ENCODE measurements at regions not wholly inside any gene's neighbourhood (a gene's known extent, or its start where the extent isn't known, plus 50 kb on each side); places are given as distances from the start of the nearest gene placed in this dataset.

- peaks cover 27% of the 10 kb centered on the region for H3K4me1 ChIP-seq (ENCODE audit: control insufficient read depth, insufficient read depth, low read length, unreplicated experiment)
- H3K27ac ChIP-seq (ENCODE audit: low read depth, low read length) = peak overlapping the region; percentile 41
- H2AFZ ChIP-seq (ENCODE audit: low read length, unreplicated experiment) = peak overlapping the region; percentile 45
- no peak overlapping the region for H3K4me3 ChIP-seq (ENCODE audit: low read depth, low read length)
- no peaks in the 10 kb centered on the region for H3K36me3 ChIP-seq (ENCODE audit: insufficient read depth, low read length)
- no peaks in the 10 kb centered on the region for H3K27me3 ChIP-seq (ENCODE audit: insufficient read depth, low read length)
- no peaks in the 10 kb centered on the region for H3K79me2 ChIP-seq (ENCODE audit: control insufficient read depth, insufficient read depth, low read length, unreplicated experiment)
Measured at GRCh38 chr5:143886651-143887638, 75.0 kb downstream of the HMHB1 start.

- Histone ChIP-seq H2AFZ (ENCODE audit: low read length, unreplicated experiment) (peak overlapping the region; percentile 81), H3K36me3 (ENCODE audit: insufficient read depth, low read length) (no peaks in the 10 kb centered on the region), H3K4me1 (ENCODE audit: control insufficient read depth, insufficient read depth, low read length, unreplicated experiment) (peaks cover 27% of the 10 kb centered on the region), H3K27ac (ENCODE audit: low read depth, low read length) (peak overlapping the region; percentile 41), H3K27me3 (ENCODE audit: insufficient read depth, low read length) (no peaks in the 10 kb centered on the region), H3K79me2 (ENCODE audit: control insufficient read depth, insufficient read depth, low read length, unreplicated experiment) (no peaks in the 10 kb centered on the region), H3K4me3 (ENCODE audit: low read depth, low read length) (no peak overlapping the region)
Measured at GRCh38 chr5:143887903-143888665, 76.1 kb downstream of the HMHB1 start.

GRCh38 chr5:143888912-143889311, 77.0 kb downstream of the HMHB1 start:
- no peaks in the 10 kb centered on the region for H3K79me2 ChIP-seq (ENCODE audit: control insufficient read depth, insufficient read depth, low read length, unreplicated experiment)
- no peaks in the 10 kb centered on the region for H3K36me3 ChIP-seq (ENCODE audit: insufficient read depth, low read length)
- H3K27me3 ChIP-seq (ENCODE audit: insufficient read depth, low read length) = no peaks in the 10 kb centered on the region
- no peak overlapping the region for H3K4me3 ChIP-seq (ENCODE audit: low read depth, low read length)
- peak overlapping the region; percentile 81 for H2AFZ ChIP-seq (ENCODE audit: low read length, unreplicated experiment)
- H3K4me1 ChIP-seq (ENCODE audit: control insufficient read depth, insufficient read depth, low read length, unreplicated experiment) = peaks cover 27% of the 10 kb centered on the region
- no peak overlapping the region for H3K27ac ChIP-seq (ENCODE audit: low read depth, low read length)

GRCh38 chr5:143889986-143890385, 78.0 kb downstream of the HMHB1 start:
- Histone ChIP-seq H3K27ac (ENCODE audit: low read depth, low read length) (no peak overlapping the region), H3K36me3 (ENCODE audit: insufficient read depth, low read length) (no peaks in the 10 kb centered on the region), H3K27me3 (ENCODE audit: insufficient read depth, low read length) (no peaks in the 10 kb centered on the region), H2AFZ (ENCODE audit: low read length, unreplicated experiment) (no peak overlapping the region), H3K79me2 (ENCODE audit: control insufficient read depth, insufficient read depth, low read length, unreplicated experiment) (no peaks in the 10 kb centered on the region), H3K4me1 (ENCODE audit: control insufficient read depth, insufficient read depth, low read length, unreplicated experiment) (peaks cover 27% of the 10 kb centered on the region), H3K4me3 (ENCODE audit: low read depth, low read length) (no peak overlapping the region)

GRCh38 chr5:143890487-143890886, 78.5 kb downstream of the HMHB1 start:
- no peaks in the 10 kb centered on the region for H3K79me2 ChIP-seq (ENCODE audit: control insufficient read depth, insufficient read depth, low read length, unreplicated experiment)
- no peaks in the 10 kb centered on the region for H3K36me3 ChIP-seq (ENCODE audit: insufficient read depth, low read length)
- no peak overlapping the region for H3K27ac ChIP-seq (ENCODE audit: low read depth, low read length)
- H3K4me1 ChIP-seq (ENCODE audit: control insufficient read depth, insufficient read depth, low read length, unreplicated experiment) = peaks cover 27% of the 10 kb centered on the region
- no peaks in the 10 kb centered on the region for H3K27me3 ChIP-seq (ENCODE audit: insufficient read depth, low read length)
- H3K4me3 ChIP-seq (ENCODE audit: low read depth, low read length) = no peak overlapping the region
- H2AFZ ChIP-seq (ENCODE audit: low read length, unreplicated experiment) = no peak overlapping the region

- H3K27ac ChIP-seq (ENCODE audit: low read depth, low read length) = no peak overlapping the region
- H3K36me3 ChIP-seq (ENCODE audit: insufficient read depth, low read length) = no peaks in the 10 kb centered on the region
- H3K27me3 ChIP-seq (ENCODE audit: insufficient read depth, low read length) = no peaks in the 10 kb centered on the region
- no peak overlapping the region for H2AFZ ChIP-seq (ENCODE audit: low read length, unreplicated experiment)
- no peaks in the 10 kb centered on the region for H3K79me2 ChIP-seq (ENCODE audit: control insufficient read depth, insufficient read depth, low read length, unreplicated experiment)
- no peak overlapping the region for H3K4me3 ChIP-seq (ENCODE audit: low read depth, low read length)
- peaks cover 27% of the 10 kb centered on the region for H3K4me1 ChIP-seq (ENCODE audit: control insufficient read depth, insufficient read depth, low read length, unreplicated experiment)
Measured at GRCh38 chr5:143892271-143892670, 80.3 kb downstream of the HMHB1 start.

- H3K27me3 ChIP-seq (ENCODE audit: insufficient read depth, low read length) = no peaks in the 10 kb centered on the region
- no peak overlapping the region for H3K27ac ChIP-seq (ENCODE audit: low read depth, low read length)
- no peaks in the 10 kb centered on the region for H3K79me2 ChIP-seq (ENCODE audit: control insufficient read depth, insufficient read depth, low read length, unreplicated experiment)
- H3K4me3 ChIP-seq (ENCODE audit: low read depth, low read length) = no peak overlapping the region
- H3K4me1 ChIP-seq (ENCODE audit: control insufficient read depth, insufficient read depth, low read length, unreplicated experiment) = peaks cover 26% of the 10 kb centered on the region
- no peak overlapping the region for H2AFZ ChIP-seq (ENCODE audit: low read length, unreplicated experiment)
- no peaks in the 10 kb centered on the region for H3K36me3 ChIP-seq (ENCODE audit: insufficient read depth, low read length)
Measured at GRCh38 chr5:143892908-143893307, 80.9 kb downstream of the HMHB1 start.

GRCh38 chr5:143893638-143894037, 81.7 kb downstream of the HMHB1 start:
- Histone ChIP-seq H3K27ac (ENCODE audit: low read depth, low read length) (no peak overlapping the region), H3K4me1 (ENCODE audit: control insufficient read depth, insufficient read depth, low read length, unreplicated experiment) (peaks cover 19% of the 10 kb centered on the region), H3K27me3 (ENCODE audit: insufficient read depth, low read length) (no peaks in the 10 kb centered on the region), H2AFZ (ENCODE audit: low read length, unreplicated experiment) (no peak overlapping the region), H3K36me3 (ENCODE audit: insufficient read depth, low read length) (no peaks in the 10 kb centered on the region), H3K79me2 (ENCODE audit: control insufficient read depth, insufficient read depth, low read length, unreplicated experiment) (no peaks in the 10 kb centered on the region), H3K4me3 (ENCODE audit: low read depth, low read length) (no peak overlapping the region)

GRCh38 chr5:143896516-143896915, 84.6 kb downstream of the HMHB1 start:
- H3K4me3 ChIP-seq (ENCODE audit: low read depth, low read length) = no peak overlapping the region
- peak overlapping the region; percentile 60 for H2AFZ ChIP-seq (ENCODE audit: low read length, unreplicated experiment)
- H3K79me2 ChIP-seq (ENCODE audit: control insufficient read depth, insufficient read depth, low read length, unreplicated experiment) = no peaks in the 10 kb centered on the region
- H3K36me3 ChIP-seq (ENCODE audit: insufficient read depth, low read length) = no peaks in the 10 kb centered on the region
- H3K27me3 ChIP-seq (ENCODE audit: insufficient read depth, low read length) = no peaks in the 10 kb centered on the region
- peaks cover 16% of the 10 kb centered on the region for H3K4me1 ChIP-seq (ENCODE audit: control insufficient read depth, insufficient read depth, low read length, unreplicated experiment)
- H3K27ac ChIP-seq (ENCODE audit: low read depth, low read length) = 0 out of 2 replicates have a peak overlapping the region, but pooled peaks have one; percentile 10

GRCh38 chr5:143896966-143897365, 85.0 kb downstream of the HMHB1 start:
- H3K79me2 ChIP-seq (ENCODE audit: control insufficient read depth, insufficient read depth, low read length, unreplicated experiment) = no peaks in the 10 kb centered on the region
- H3K4me3 ChIP-seq (ENCODE audit: low read depth, low read length) = no peak overlapping the region
- no peaks in the 10 kb centered on the region for H3K36me3 ChIP-seq (ENCODE audit: insufficient read depth, low read length)
- H3K27ac ChIP-seq (ENCODE audit: low read depth, low read length) = 0 out of 2 replicates have a peak overlapping the region, but pooled peaks have one; percentile 10
- peaks cover 16% of the 10 kb centered on the region for H3K4me1 ChIP-seq (ENCODE audit: control insufficient read depth, insufficient read depth, low read length, unreplicated experiment)
- H3K27me3 ChIP-seq (ENCODE audit: insufficient read depth, low read length) = no peaks in the 10 kb centered on the region
- peak overlapping the region; percentile 60 for H2AFZ ChIP-seq (ENCODE audit: low read length, unreplicated experiment)

Data from ACC112 (cell line).